CD14-positive monocyte (primary cell): ENCODE measurements at regions not wholly inside any gene's neighbourhood (a gene's known extent, or its start where the extent isn't known, plus 50 kb on each side); places are given as distances from the start of the nearest gene placed in this dataset.

Experiments
- DNase-seq, 3 donors: peaks; one replicate each; pipeline ENCODE4 v3.0.0-alpha.2; 2011 to 2022
- H2AFZ ChIP-seq: 2 replicates; pipeline ENCODE4 v1.6.0; 2012; ENCODE audit warnings: mild to moderate bottlenecking, low read depth, low read length, inconsistent platforms; ENCODE audit not compliant: insufficient read depth, poor library complexity, severe bottlenecking
- H3K27ac ChIP-seq, 2 donors: 1 replicate in 1 of 2; 2 replicates in 1 of 2; pipeline ENCODE4 v1.5.1; 2012 to 2013; ENCODE audit warnings: low read length in 2 of 2, control low read depth in 1 of 2, inconsistent platforms in 1 of 2, low read depth in 1 of 2, mild to moderate bottlenecking in 1 of 2
- H3K27me3 ChIP-seq, 2 donors: one replicate each; pipeline versions ENCODE4 v1.6.0 to v1.6.1; 2011 to 2013; ENCODE audit warnings: low read length in 2 of 2; ENCODE audit not compliant: control insufficient read depth in 2 of 2, insufficient read depth in 2 of 2
- H3K36me3 ChIP-seq, 2 donors: replicated peaks in 1 of 2; 1 replicate in 1 of 2; 2 replicates in 1 of 2; pipeline versions ENCODE4 v1.5.1 to v1.6.1; 2012 to 2013; ENCODE audit warnings: low read length in 2 of 2, control low read depth in 1 of 2, inconsistent platforms in 1 of 2, mild to moderate bottlenecking in 1 of 2; ENCODE audit not compliant: insufficient read depth in 2 of 2, control insufficient read depth in 1 of 2
- H3K4me1 ChIP-seq, 2 donors: 1 replicate in 1 of 2; 2 replicates in 1 of 2; pipeline versions ENCODE4 v1.5.1 to v1.6.1; 2012 to 2013; ENCODE audit warnings: low read length in 2 of 2, control low read depth in 1 of 2, inconsistent platforms in 1 of 2, mild to moderate bottlenecking in 1 of 2, moderate library complexity in 1 of 2; ENCODE audit not compliant: insufficient read depth in 2 of 2, control insufficient read depth in 1 of 2
- H3K4me2 ChIP-seq: replicated peaks from 2 replicates; pipeline ENCODE3; 2012; ENCODE audit warnings: low read length, moderate library complexity, mild to moderate bottlenecking; ENCODE audit not compliant: poor library complexity, severe bottlenecking; ENCODE audit errors: extremely low read depth
- H3K4me3 ChIP-seq, 3 experiments: fragments of 200-600 bp in 1 of 3; sonication (generic) in 1 of 3; replicated peaks in 1 of 3; 1 replicate in 2 of 3; 2 replicates in 1 of 3; pipeline ENCODE4 v1.5.1; 2011 to 2013; ENCODE audit warnings: low read length in 3 of 3, mild to moderate bottlenecking in 3 of 3, control low read depth in 2 of 3, low read depth in 2 of 3, inconsistent platforms in 1 of 3, moderate library complexity in 1 of 3
- H3K79me2 ChIP-seq: 2 replicates; pipeline ENCODE4 v1.6.0; 2012; ENCODE audit warnings: mild to moderate bottlenecking, control low read depth, inconsistent platforms, low read length, moderate library complexity; ENCODE audit not compliant: insufficient read depth
- H3K9ac ChIP-seq: 2 replicates; pipeline ENCODE4 v1.6.0; 2017; ENCODE audit warnings: low read length, mild to moderate bottlenecking; ENCODE audit not compliant: insufficient read depth, poor library complexity, severe bottlenecking
- H3K9me3 ChIP-seq, 2 donors: replicated peaks in 1 of 2; 1 replicate in 1 of 2; 2 replicates in 1 of 2; pipeline versions ENCODE4 v1.5.1 to v1.6.1; 2012 to 2013; ENCODE audit warnings: low read length in 2 of 2, control low read depth in 1 of 2; ENCODE audit not compliant: control insufficient read depth in 1 of 2, insufficient read depth in 1 of 2
- H4K20me1 ChIP-seq: 2 replicates; pipeline ENCODE4 v1.6.0; 2012; ENCODE audit warnings: mild to moderate bottlenecking, low read length, control low read depth, moderate library complexity; ENCODE audit not compliant: insufficient read depth
- H3K27ac Mint-ChIP-seq, 7 donors: one replicate each; pipeline ENCODE4 v1.8.0; 2020; ENCODE audit warnings: mild to moderate bottlenecking in 7 of 7, mixed read lengths in 7 of 7, moderate library complexity in 6 of 7, inconsistent platforms in 2 of 7
- H3K27me3 Mint-ChIP-seq, 3 donors: one replicate each; pipeline ENCODE4 v1.8.0; 2021 to 2022; ENCODE audit warnings: low read depth in 3 of 3, mild to moderate bottlenecking in 3 of 3, mixed read lengths in 3 of 3, moderate library complexity in 3 of 3, inconsistent platforms in 1 of 3
- H3K36me3 Mint-ChIP-seq, 2 donors: one replicate each; pipeline ENCODE4 v1.8.0; 2020; ENCODE audit warnings: mixed read lengths in 2 of 2, inconsistent platforms in 1 of 2, mild to moderate bottlenecking in 1 of 2
- H3K4me1 Mint-ChIP-seq: one replicate; pipeline ENCODE4 v1.8.0; 2020; ENCODE audit warnings: mild to moderate bottlenecking, mixed read lengths
- H3K4me3 Mint-ChIP-seq, 2 donors: one replicate each; pipeline ENCODE4 v1.8.0; 2020; ENCODE audit warnings: mild to moderate bottlenecking in 2 of 2, mixed read lengths in 2 of 2, moderate library complexity in 1 of 2
- H3K9me3 Mint-ChIP-seq, 7 donors: one replicate each; pipeline ENCODE4 v1.8.0; 2020 to 2022; ENCODE audit warnings: mixed read lengths in 7 of 7, mild to moderate bottlenecking in 6 of 7, moderate library complexity in 6 of 7, inconsistent platforms in 2 of 7
- CTCF ChIP-seq: fragments of 200-600 bp; IDR thresholded peaks from one replicate; pipeline ENCODE4 v1.8.0; 2022; ENCODE audit warnings: antibody characterized with exemption, mild to moderate bottlenecking
- WGBS: methylation state at CpG from one replicate; pipeline ENCODE4 v1.1.5; 2013; ENCODE audit warnings: missing lambda C conversion rate; ENCODE audit not compliant: insufficient coverage; 5-methylcytosine and 5-hydroxymethylcytosine counted together
- intact Hi-C, 2 donors: fragments of 100-400 bp; cut with micrococcal nuclease; formaldehyde crosslinking; loops; one replicate each; pipeline versions ENCODE4 v1.15.0 to v1.15.1; 2023

- Histone ChIP-seq H3K27me3 (no peaks in the 10 kb centered on the region), H3K4me2 (no peak overlapping the region), H4K20me1 (no peaks in the 10 kb centered on the region), H3K9me3 (no peaks in the 10 kb centered on the region), H3K4me1 (no peaks in the 10 kb centered on the region), H3K4me3 (no peak overlapping the region), H3K79me2 (no peaks in the 10 kb centered on the region), H3K9ac (no peak overlapping the region), H3K36me3 (no peaks in the 10 kb centered on the region), H3K27ac (no peak overlapping the region), H2AFZ (no peak overlapping the region)
- intact Hi-C loops, result no loop called here
- no peak for TF ChIP-seq CTCF
- Mint-ChIP-seq H3K4me1 (no peaks in the 10 kb centered on the region), H3K36me3 (no peaks in the 10 kb centered on the region), H3K27ac (no peak overlapping the region), H3K9me3 (no peaks in the 10 kb centered on the region), H3K27me3 (peaks cover 14 to 18% (median 17%) of the 10 kb centered on the region in 3 donors), H3K4me3 (no peak overlapping the region)
- DNase-seq, result no peak
- WGBS, result 86% methylated on average over 22 of the region's 24 CpGs
Observed at GRCh38 chr11:69968396-69969347, 109.4 kb upstream of the ANO1 start.

DNA sequence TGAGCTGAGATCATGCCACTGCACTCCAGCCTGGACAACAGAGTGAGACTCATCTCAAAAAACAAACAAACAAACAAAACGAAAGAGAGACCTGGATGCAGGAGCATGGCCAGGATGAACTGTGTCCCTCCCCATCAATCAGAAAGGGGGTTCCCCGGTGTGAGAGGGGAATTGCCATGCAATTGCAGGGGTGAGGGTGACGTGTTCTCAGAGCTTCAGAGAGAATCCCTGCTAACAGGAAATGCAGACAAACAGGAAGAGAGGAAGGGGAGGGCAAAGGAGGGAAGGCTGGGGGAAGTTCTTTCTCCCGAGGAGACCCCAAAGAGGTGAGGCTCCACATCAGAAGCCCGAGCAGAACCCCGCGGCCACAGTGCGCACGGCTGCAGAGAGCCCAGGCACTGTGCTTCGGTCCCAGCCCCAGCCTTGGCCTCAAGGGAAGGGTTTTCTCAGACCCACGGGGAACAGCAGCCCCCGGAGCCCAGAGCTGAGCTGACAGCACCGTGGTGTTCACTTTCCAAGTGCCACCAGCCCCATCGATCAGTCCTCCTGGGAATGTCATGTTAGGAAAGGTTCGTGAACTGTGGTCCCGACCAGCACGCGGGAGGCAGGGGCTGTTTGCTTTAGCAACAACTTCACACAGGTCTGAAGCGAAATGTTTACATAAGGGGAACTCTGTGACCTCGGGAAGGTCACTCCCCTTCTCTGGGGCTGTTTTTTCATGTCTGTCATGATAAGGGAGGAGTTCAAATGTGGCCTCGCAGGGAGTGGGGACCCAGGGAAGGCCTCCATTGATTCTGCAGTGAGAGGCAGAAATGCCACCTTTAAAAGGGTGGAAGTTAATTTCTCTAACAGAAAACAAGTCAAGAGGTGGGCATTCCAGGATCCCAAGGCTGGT is 108.0 kb upstream of the ANO1 start:
- H3K36me3 Mint-ChIP-seq, result no peaks in the 10 kb centered on the region
- peak overlapping the region in 1 of 7 donors; percentile 27 for H3K27ac Mint-ChIP-seq
- Histone ChIP-seq H2AFZ (no peak overlapping the region), H3K4me3 (no peak overlapping the region), H3K79me2 (no peaks in the 10 kb centered on the region), H3K36me3 (no peaks in the 10 kb centered on the region), H3K27me3 (no peaks in the 10 kb centered on the region), H4K20me1 (no peaks in the 10 kb centered on the region), H3K27ac (no peak overlapping the region), H3K4me2 (no peak overlapping the region), H3K9ac (no peak overlapping the region), H3K4me1 (no peaks in the 10 kb centered on the region), H3K9me3 (no peaks in the 10 kb centered on the region)
- intact Hi-C loops, result no loop called here
- no peaks in the 10 kb centered on the region for H3K4me1 Mint-ChIP-seq
- peak overlapping the region in 1 of 2 donors; percentile 40 for H3K4me3 Mint-ChIP-seq
- no peak for DNase-seq
- no peaks in the 10 kb centered on the region for H3K9me3 Mint-ChIP-seq
- 32% methylated on average over 12 of the region's 21 CpGs for WGBS
- TF ChIP-seq CTCF, result no peak
- H3K27me3 Mint-ChIP-seq, result peaks cover 12 to 18% (median 16%) of the 10 kb centered on the region in 3 donors
